ENCODE measurements at regions not wholly inside any gene's neighbourhood (a gene's known extent, or its start where the extent isn't known, plus 50 kb on each side); places are given as distances from the start of the nearest gene placed in this dataset.

- H3K36me3 ChIP-seq (ENCODE audit: control insufficient read depth, insufficient read depth, low read length): no peaks in the 10 kb centered on the region
- no peaks in the 10 kb centered on the region for H3K27me3 ChIP-seq (ENCODE audit: control insufficient read depth, insufficient read depth, low read length)
Measured at GRCh38 chrX:78543281-78543680, 115.8 kb downstream of the RTL3 start.

GRCh38 chrX:78540171-78540570 lies 119.0 kb downstream of the RTL3 start:
- Histone ChIP-seq H3K9me3 (ENCODE audit: control insufficient read depth, insufficient read depth, low read length) (peaks cover 82% of the 10 kb centered on the region), H3K27ac (ENCODE audit: low read depth, low read length) (no peak overlapping the region), H3K4me1 (ENCODE audit: control insufficient read depth, insufficient read depth, low read length) (no peaks in the 10 kb centered on the region)

More at GRCh38 chrX:78543281-78543680, 115.8 kb downstream of the RTL3 start:
- no peak overlapping the region for H3K27ac ChIP-seq (ENCODE audit: low read depth, low read length)
- H3K4me3 ChIP-seq (ENCODE audit: low read depth, low read length): no peak overlapping the region
- no peaks in the 10 kb centered on the region for H3K4me1 ChIP-seq (ENCODE audit: control insufficient read depth, insufficient read depth, low read length)
- H3K9me3 ChIP-seq (ENCODE audit: control insufficient read depth, insufficient read depth, low read length): peaks cover 94% of the 10 kb centered on the region
- no peak overlapping the region for H3K9ac ChIP-seq (ENCODE audit: low read depth, low read length)

GRCh38 chrX:78534221-78534620 lies 124.9 kb downstream of the RTL3 start:
- Histone ChIP-seq H3K9ac (ENCODE audit: low read depth, low read length) (no peak overlapping the region), H3K9me3 (ENCODE audit: control insufficient read depth, insufficient read depth, low read length) (peaks cover 50% of the 10 kb centered on the region), H3K36me3 (ENCODE audit: control insufficient read depth, insufficient read depth, low read length) (no peaks in the 10 kb centered on the region), H3K27ac (ENCODE audit: low read depth, low read length) (no peak overlapping the region), H3K4me1 (ENCODE audit: control insufficient read depth, insufficient read depth, low read length) (no peaks in the 10 kb centered on the region), H3K4me3 (ENCODE audit: low read depth, low read length) (no peak overlapping the region), H3K27me3 (ENCODE audit: control insufficient read depth, insufficient read depth, low read length) (no peaks in the 10 kb centered on the region)

More at GRCh38 chrX:78540171-78540570, 119.0 kb downstream of the RTL3 start:
- Histone ChIP-seq H3K9ac (ENCODE audit: low read depth, low read length) (no peak overlapping the region), H3K4me3 (ENCODE audit: low read depth, low read length) (no peak overlapping the region), H3K27me3 (ENCODE audit: control insufficient read depth, insufficient read depth, low read length) (no peaks in the 10 kb centered on the region), H3K36me3 (ENCODE audit: control insufficient read depth, insufficient read depth, low read length) (no peaks in the 10 kb centered on the region)

GRCh38 chrX:78532363-78532762 lies 126.8 kb downstream of the RTL3 start:
- peaks cover 36% of the 10 kb centered on the region for H3K9me3 ChIP-seq (ENCODE audit: control insufficient read depth, insufficient read depth, low read length)
- H3K4me3 ChIP-seq (ENCODE audit: low read depth, low read length): no peak overlapping the region

GRCh38 chrX:78527818-78528217 lies 131.3 kb downstream of the RTL3 start:
- Histone ChIP-seq H3K27ac (ENCODE audit: low read depth, low read length) (no peak overlapping the region), H3K36me3 (ENCODE audit: control insufficient read depth, insufficient read depth, low read length) (no peaks in the 10 kb centered on the region), H3K9me3 (ENCODE audit: control insufficient read depth, insufficient read depth, low read length) (peaks cover 38% of the 10 kb centered on the region), H3K4me1 (ENCODE audit: control insufficient read depth, insufficient read depth, low read length) (0 out of 2 replicates have a peak, but pooled peaks cover 6% of the 10 kb centered on the region), H3K9ac (ENCODE audit: low read depth, low read length) (no peak overlapping the region), H3K4me3 (ENCODE audit: low read depth, low read length) (no peak overlapping the region), H3K27me3 (ENCODE audit: control insufficient read depth, insufficient read depth, low read length) (no peaks in the 10 kb centered on the region)

More at GRCh38 chrX:78532363-78532762, 126.8 kb downstream of the RTL3 start:
- Histone ChIP-seq H3K36me3 (ENCODE audit: control insufficient read depth, insufficient read depth, low read length) (no peaks in the 10 kb centered on the region), H3K9ac (ENCODE audit: low read depth, low read length) (no peak overlapping the region), H3K4me1 (ENCODE audit: control insufficient read depth, insufficient read depth, low read length) (no peaks in the 10 kb centered on the region), H3K27ac (ENCODE audit: low read depth, low read length) (no peak overlapping the region), H3K27me3 (ENCODE audit: control insufficient read depth, insufficient read depth, low read length) (no peaks in the 10 kb centered on the region)

- Histone ChIP-seq H3K4me1 (ENCODE audit: control insufficient read depth, insufficient read depth, low read length) (0 out of 2 replicates have a peak, but pooled peaks cover 6% of the 10 kb centered on the region), H3K9me3 (ENCODE audit: control insufficient read depth, insufficient read depth, low read length) (peaks cover 36% of the 10 kb centered on the region), H3K9ac (ENCODE audit: low read depth, low read length) (no peak overlapping the region), H3K36me3 (ENCODE audit: control insufficient read depth, insufficient read depth, low read length) (no peaks in the 10 kb centered on the region), H3K4me3 (ENCODE audit: low read depth, low read length) (no peak overlapping the region), H3K27me3 (ENCODE audit: control insufficient read depth, insufficient read depth, low read length) (no peaks in the 10 kb centered on the region), H3K27ac (ENCODE audit: low read depth, low read length) (no peak overlapping the region)
Measured at GRCh38 chrX:78527263-78527662, 131.9 kb downstream of the RTL3 start.

- Histone ChIP-seq H3K4me1 (ENCODE audit: control insufficient read depth, insufficient read depth, low read length) (0 out of 2 replicates have a peak, but pooled peaks cover 6% of the 10 kb centered on the region), H3K9ac (ENCODE audit: low read depth, low read length) (no peak overlapping the region), H3K27me3 (ENCODE audit: control insufficient read depth, insufficient read depth, low read length) (no peaks in the 10 kb centered on the region), H3K36me3 (ENCODE audit: control insufficient read depth, insufficient read depth, low read length) (no peaks in the 10 kb centered on the region), H3K9me3 (ENCODE audit: control insufficient read depth, insufficient read depth, low read length) (peaks cover 41% of the 10 kb centered on the region), H3K27ac (ENCODE audit: low read depth, low read length) (no peak overlapping the region), H3K4me3 (ENCODE audit: low read depth, low read length) (no peak overlapping the region)
Measured at GRCh38 chrX:78522601-78523000, 136.5 kb downstream of the RTL3 start.

- Histone ChIP-seq H3K27me3 (ENCODE audit: control insufficient read depth, insufficient read depth, low read length) (no peaks in the 10 kb centered on the region), H3K4me1 (ENCODE audit: control insufficient read depth, insufficient read depth, low read length) (peaks cover 33% of the 10 kb centered on the region), H3K27ac (ENCODE audit: low read depth, low read length) (no peak overlapping the region)
Measured at GRCh38 chrX:78517124-78517523, 142.0 kb downstream of the RTL3 start.

GRCh38 chrX:78514852-78515251 lies 144.3 kb downstream of the RTL3 start:
- Histone ChIP-seq H3K27ac (ENCODE audit: low read depth, low read length) (peak overlapping the region; percentile 89), H3K36me3 (ENCODE audit: control insufficient read depth, insufficient read depth, low read length) (no peaks in the 10 kb centered on the region), H3K9me3 (ENCODE audit: control insufficient read depth, insufficient read depth, low read length) (peaks cover 34% of the 10 kb centered on the region), H3K4me1 (ENCODE audit: control insufficient read depth, insufficient read depth, low read length) (peaks cover 33% of the 10 kb centered on the region), H3K27me3 (ENCODE audit: control insufficient read depth, insufficient read depth, low read length) (no peaks in the 10 kb centered on the region), H3K4me3 (ENCODE audit: low read depth, low read length) (peak overlapping the region; percentile 26; the same call in 1 of the 2 replicates), H3K9ac (ENCODE audit: low read depth, low read length) (peak overlapping the region; percentile 13; the same call in 1 of the 2 replicates)

More at GRCh38 chrX:78517124-78517523, 142.0 kb downstream of the RTL3 start:
- Histone ChIP-seq H3K4me3 (ENCODE audit: low read depth, low read length) (no peak overlapping the region), H3K9ac (ENCODE audit: low read depth, low read length) (no peak overlapping the region), H3K36me3 (ENCODE audit: control insufficient read depth, insufficient read depth, low read length) (no peaks in the 10 kb centered on the region), H3K9me3 (ENCODE audit: control insufficient read depth, insufficient read depth, low read length) (peaks cover 38% of the 10 kb centered on the region)

GRCh38 chrX:78513971-78514738 lies 145.0 kb downstream of the RTL3 start:
- Histone ChIP-seq H3K36me3 (ENCODE audit: control insufficient read depth, insufficient read depth, low read length) (no peaks in the 10 kb centered on the region), H3K27ac (ENCODE audit: low read depth, low read length) (peak overlapping the region; percentile 89), H3K9ac (ENCODE audit: low read depth, low read length) (peak overlapping the region; percentile 59; the same call in 1 of the 2 replicates), H3K4me1 (ENCODE audit: control insufficient read depth, insufficient read depth, low read length) (peaks cover 33% of the 10 kb centered on the region), H3K4me3 (ENCODE audit: low read depth, low read length) (peak overlapping the region; percentile 26), H3K27me3 (ENCODE audit: control insufficient read depth, insufficient read depth, low read length) (no peaks in the 10 kb centered on the region), H3K9me3 (ENCODE audit: control insufficient read depth, insufficient read depth, low read length) (peaks cover 37% of the 10 kb centered on the region; the same call in 1 of the 2 replicates)

GRCh38 chrX:78506248-78506647 lies 152.9 kb downstream of the RTL3 start:
- H3K9me3 ChIP-seq (ENCODE audit: control insufficient read depth, insufficient read depth, low read length): peaks cover 65% of the 10 kb centered on the region
- no peak overlapping the region for H3K27ac ChIP-seq (ENCODE audit: low read depth, low read length)
- H3K36me3 ChIP-seq (ENCODE audit: control insufficient read depth, insufficient read depth, low read length): no peaks in the 10 kb centered on the region
- H3K27me3 ChIP-seq (ENCODE audit: control insufficient read depth, insufficient read depth, low read length): no peaks in the 10 kb centered on the region
- H3K9ac ChIP-seq (ENCODE audit: low read depth, low read length): no peak overlapping the region
- no peaks in the 10 kb centered on the region; the same call in 1 of the 2 replicates for H3K4me1 ChIP-seq (ENCODE audit: control insufficient read depth, insufficient read depth, low read length)
- H3K4me3 ChIP-seq (ENCODE audit: low read depth, low read length): no peak overlapping the region
